HG03175 (cell line): ENCODE measurements at regions not wholly inside any gene's neighbourhood (a gene's known extent, or its start where the extent isn't known, plus 50 kb on each side); places are given as distances from the start of the nearest gene placed in this dataset.

Experiments used
- ATAC-seq: cut with Tn5 transposase; IDR thresholded peaks from one replicate; pipeline ENCODE4 v1.9.1; 2021; ENCODE audit warnings: mild to moderate bottlenecking, moderate library complexity; ENCODE audit not compliant: unreplicated experiment

DNA sequence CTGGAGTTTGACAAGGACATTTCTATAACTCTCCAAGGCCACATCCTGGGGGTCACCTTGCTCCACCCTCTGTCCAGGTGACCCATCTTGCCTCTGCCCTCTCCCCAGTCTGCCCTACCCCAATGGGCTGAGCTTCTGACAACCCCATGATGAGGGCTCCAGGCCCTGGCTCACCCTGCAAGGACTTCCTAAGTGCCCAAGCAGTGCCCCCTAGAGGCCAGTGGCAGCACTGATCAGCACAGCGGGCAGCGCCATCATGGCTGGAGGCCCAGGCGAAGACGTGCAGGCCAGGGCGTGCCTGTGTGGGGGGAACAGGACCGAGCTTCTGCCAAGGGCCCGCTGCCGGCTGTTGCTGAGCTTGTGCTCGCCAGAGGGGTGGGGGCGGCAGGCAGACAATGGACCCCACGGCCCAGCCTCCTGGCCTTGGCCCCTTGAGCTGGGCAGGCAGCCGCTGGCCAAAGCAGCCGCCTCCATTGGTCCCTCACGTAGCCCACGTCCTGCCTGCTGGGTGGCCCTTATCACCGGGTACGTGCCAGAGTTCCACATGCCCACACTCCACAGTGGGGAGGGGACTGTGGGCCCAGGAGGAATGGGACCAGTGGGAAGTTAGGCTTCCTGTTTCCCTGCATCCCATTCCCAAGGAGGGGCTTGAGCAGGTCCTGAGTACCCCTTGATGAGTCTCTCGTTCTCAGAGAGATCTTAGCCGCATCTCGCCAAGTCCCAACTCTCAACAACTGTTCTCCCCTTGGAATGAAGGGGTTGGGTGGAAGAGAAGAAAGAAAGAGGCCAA, 64.3 kb downstream of the MRPL14 start:
- no peak for ATAC-seq

DNA sequence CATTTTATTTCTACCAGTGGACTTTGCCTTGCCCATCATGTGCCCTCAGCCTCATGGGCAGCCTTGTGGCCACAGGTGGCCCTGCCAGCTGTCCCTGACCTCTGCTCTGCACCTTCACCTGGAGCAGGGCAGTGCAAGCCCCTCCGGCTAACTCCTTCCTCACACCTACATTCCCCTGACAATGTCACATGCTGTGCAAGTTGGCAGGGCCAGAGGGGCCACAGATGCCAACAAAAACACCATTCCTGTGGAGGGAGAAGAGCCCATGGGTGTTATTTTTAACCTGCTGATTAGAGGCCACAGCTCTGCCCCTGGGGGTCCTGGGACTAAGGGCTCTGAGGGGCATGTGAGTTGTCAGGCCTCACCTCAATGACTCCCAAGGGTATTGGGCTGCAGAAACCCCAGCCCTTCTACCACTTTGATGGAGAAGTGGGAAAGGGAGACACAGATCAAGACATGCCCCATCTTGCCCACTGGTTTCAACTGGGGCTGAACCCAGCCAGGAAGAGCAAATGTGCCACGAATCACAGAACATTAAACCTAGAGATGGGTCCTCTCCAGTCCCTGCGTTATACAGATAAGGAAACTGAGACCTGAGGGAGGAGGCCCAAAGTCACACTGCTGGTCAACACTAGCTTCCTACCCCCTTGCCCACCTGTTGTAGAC, 65.0 kb downstream of the MRPL14 start:
- ATAC-seq: no peak

DNA sequence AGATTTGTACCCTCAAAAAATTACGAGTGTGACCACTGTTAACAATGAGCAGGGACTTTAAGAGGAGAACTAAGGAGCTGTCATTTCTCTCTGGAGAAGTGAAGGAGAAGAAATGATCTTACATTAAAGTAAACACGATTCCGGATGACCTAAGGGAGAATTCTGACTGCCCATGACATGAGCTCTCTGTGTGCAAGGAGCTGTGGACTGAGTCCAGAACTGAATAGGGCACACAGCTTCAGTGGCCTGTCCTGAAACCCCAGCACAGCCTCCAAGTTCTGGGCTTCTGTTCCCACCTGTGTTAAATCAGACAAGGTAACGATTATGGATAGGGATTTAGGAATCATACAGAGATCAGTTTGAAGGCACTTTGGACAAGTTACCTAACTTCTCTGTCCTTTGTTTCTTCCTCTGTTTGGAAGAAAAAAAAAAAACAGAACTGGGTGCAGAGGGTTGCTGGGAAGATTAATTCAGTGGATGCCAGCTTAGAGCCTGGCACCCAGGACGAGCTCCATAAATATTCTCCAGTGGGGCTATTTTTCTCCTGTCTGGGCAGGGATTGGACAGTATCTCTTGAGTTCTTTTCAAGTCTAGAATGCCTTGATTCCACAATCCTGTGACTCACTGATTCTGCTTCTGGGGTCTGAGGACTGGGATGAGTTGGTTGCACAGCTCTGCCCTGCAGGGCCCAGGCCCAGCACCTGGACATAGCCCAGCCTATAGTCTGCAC, 65.7 kb downstream of the MRPL14 start:
- ATAC-seq: no peak

DNA sequence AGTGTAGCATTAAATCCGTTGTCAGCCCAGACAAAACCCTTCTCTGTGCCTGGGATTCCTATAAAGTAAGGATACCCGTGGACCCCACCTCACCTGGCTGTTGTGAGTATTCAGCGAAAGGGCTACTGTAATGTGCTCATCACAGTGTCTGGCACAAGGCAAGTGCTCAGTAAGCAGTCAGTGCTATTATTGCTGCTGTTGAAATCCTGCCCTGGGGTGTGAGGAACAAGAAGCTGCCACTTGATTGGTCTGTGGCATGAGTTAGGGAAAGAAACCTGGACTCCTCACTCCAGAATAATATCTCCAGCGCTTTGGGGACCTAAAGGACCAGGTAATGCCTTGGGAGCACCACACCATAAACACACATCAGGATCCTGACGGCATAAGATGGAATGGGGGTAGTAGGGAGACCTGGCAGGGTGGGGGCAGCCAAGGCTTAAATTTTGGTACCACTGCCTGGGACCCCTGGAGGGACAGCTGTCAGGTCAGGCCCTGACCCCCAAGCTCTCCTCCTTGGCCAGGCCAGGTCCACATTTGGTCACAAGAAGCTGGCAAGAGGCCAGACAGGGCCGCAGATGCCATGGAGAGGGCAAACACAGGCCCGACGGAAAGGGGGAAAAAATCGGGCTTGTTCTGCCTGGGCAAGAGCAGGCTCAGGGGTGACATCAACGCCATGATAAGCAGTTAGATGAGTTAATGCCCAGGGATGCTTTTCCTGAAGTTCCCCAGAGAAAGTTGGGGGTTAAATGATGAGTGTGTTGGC, 66.5 kb downstream of the MRPL14 start:
- ATAC-seq: no peak

DNA sequence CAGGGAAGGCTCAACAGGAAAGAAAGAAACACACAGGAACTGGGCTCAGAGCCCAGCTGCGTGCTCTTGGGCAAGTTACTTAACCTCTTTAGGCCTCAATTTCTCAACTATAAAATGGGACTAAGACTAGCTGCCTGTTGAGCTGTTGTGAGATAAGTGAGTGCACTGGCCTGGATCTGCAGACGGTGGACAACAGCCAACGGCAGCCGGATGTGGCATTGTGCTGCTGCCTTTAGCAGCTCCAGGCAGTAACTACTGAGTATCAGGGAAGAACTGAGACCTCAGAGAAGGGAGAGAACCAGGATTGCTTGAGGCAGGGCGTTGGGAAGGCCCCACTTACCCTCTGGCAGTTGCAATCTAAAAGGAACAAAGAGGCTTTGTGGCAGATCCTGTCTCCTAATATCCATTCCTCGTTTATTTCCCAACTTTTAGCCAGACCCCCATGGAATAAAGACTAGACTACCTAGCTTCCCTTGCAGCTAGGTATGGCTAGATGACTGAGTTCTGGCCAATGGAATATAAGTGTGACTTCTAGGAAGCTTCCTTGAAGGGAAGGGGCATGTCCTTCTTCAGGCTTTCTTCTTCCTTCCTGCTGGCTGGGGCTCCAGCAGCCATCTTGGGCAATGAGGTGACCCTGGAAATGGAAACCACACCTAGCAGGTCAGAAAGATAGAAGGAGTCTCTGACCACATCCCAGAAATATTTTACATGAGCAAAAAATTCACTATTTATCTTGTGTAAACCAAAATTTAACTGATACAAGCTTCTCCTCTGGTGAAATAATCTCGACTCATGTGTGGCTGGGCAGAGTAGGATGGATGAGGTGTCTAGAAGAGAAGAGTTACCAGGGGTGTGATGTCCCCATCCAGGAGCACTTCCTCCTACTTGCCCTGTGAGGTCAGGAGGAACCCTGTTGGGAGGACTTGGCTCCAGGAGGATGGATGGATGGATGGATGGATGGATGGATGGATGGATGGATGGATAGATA, 67.6 kb downstream of the MRPL14 start:
- no peak for ATAC-seq

DNA sequence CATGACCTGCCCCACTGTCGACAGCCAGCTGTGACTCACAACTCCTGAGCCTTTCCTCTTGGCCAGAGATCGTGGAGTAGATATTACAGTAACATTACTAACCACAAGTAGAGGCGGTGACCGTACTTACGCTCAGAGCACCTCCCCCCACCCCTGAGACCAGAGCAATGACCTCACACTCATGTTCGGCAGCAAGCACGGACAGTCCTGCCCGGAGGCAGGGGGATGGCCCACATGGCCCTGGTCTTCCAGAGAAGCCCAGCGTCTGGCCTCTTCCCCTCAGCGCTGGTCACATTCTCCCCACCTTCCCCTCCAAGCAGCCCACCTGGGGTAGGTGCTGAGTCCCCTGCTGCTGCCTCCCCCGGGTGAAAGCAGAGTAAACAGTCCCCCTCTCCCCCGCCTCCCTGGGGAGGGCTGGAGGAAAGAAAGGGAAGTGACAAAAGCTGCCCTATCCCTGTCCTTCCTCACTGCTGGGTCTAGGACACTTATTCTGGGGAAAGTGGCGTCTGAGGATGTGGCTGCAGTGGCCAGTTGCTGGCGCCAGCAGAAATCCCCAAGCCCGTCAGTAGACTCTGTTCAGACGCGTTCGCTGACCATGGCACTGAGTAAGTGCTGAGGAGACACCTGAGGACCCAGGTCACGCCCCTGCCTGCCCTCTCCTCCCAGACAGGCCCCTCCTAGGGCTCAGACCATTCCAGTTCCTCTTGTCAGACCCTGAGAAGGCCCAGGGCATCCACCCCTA, 68.5 kb downstream of the MRPL14 start:
- no peak for ATAC-seq

DNA sequence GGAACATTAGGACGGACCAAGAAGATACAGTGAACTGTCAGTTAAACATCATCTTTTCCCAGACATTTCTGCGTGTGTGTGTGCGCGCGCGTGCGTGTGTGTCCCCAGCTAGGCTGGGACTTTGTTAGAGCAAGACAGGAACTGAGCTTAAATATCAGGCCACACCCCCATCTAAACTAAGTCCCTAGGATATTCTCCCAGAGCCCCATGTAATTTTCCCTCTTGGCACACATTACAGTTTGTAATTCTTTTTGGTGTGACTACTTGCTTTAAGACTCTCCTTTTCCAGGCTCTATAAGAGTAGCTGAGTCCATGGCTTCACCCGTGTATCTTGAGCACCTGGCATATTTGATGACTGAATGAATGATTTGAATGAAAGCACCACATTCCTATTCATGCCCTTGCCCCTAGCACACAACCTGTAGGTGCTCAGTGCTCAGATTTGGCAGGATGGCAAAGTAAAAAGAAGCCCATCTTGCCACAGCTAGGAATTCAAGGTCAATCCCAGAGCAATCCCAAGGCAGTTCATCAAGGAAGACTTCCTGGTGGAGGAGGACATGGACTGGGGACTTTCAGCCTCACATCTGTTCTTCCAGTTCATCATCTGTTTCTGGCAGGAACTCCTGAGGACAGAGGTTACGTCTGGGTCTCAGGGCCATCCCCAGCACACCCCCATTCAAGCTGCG, 69.2 kb downstream of the MRPL14 start:
- ATAC-seq: no peak

DNA sequence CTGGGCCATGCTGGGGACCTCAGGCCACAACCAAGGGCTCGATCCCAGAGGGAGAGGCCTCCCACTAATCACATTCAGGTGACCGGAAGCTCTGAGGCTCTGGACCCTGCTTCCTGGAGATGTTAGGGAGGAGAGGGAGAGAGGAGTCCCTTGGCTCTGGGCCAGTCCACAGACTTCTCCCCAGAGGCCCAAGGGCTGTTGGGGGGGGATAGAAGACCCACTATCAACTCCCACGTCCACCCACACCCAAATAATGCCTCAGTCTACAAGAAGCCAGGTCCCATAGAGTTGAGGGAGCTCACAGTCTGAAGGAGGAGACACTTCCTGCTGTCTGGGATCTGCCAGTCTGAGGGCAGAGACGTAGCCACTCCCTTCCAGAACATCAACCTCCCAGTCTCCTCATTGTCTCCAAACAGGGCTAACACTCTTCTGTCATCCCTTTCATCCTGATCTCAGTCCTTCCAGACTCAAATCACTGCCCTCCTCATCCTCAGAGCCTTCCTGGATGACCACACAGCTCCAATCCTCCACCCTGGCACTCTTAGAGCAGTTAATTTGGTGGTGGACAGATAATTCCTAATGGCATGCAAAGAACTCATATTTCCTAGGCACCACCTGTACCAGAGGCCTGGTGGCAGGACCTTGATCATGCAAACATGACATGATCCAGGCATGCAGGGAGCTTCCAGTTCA, 69.9 kb downstream of the MRPL14 start:
- no peak for ATAC-seq

DNA sequence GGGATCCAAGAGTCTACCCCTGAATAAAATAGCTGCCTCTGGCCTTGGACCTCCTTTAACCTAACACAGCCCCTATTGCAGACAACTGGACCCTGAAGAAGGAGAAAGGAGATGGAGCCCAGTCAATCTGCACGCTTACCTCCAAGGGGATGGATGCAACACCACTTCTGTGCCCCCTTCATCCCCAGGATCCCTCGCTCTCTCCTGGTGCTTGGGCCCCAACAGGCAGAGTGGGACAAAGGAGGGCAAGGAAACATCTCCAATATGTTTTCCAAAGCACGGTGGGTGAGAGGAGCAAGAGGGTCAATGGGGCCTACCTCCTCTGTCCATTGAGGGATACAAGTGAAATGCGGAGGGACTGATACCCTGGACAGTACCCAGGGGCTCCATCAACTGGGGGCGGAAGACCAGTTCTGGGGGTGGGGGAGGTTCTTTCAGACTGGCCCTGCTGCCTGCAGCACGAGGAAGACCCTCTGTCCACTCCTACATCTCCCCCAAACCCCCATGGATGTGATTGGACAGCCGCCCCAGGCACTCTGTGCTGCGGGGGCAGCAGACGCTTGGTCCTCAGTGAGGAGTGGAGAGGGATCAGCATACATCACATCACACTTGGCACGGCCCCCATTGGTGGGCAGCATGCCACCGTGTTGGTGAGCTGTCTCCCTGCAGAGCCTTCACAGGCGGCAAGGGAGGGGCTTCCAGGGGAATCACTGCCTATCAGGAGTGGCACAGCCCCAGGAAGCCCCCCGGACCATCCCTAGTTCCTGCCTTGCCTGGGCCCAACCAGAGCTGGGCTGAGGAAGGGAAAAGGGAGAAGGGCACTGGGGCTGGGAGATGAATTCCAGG, 70.6 kb downstream of the MRPL14 start:
- no peak for ATAC-seq

DNA sequence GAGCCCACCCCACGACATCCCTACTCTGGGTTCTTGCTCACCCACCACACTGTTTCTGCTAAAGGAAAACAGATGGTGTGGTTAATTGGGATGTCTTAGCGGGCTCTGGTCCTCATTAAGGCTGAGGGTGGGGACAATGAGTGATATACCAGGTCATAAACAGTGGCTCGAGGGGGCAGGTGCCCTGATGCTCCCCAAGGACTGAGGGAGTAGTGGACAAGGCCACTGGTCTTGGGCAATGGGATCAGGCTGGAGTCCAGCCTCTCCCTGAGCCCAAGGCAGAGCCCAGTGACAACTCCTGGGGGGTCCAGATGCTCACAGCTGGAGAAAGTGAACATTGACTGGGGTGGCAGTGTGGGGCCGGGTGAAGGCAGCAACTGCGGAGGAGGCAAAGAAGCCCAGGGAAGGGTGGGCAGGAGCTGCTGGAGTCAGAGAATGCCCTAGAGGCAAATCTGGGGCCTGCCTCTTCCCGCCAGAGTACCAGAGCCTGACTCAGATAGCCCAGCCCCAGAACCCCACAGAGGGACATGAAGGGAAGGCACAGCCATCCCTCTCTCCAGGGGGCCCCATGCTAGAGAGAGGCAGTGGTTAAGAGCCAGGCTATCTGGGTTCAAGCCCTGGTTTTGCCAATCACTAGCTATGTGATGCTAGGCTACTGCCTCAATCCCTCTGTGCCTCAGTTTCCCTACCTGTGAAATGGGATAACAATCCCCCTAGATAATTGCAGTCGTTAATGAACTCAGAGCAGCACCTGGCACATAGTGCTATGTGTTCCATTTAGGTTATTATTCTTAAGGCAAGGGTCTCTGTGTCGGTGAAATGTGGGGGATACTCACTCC, 72.3 kb downstream of the MRPL14 start:
- no peak for ATAC-seq

DNA sequence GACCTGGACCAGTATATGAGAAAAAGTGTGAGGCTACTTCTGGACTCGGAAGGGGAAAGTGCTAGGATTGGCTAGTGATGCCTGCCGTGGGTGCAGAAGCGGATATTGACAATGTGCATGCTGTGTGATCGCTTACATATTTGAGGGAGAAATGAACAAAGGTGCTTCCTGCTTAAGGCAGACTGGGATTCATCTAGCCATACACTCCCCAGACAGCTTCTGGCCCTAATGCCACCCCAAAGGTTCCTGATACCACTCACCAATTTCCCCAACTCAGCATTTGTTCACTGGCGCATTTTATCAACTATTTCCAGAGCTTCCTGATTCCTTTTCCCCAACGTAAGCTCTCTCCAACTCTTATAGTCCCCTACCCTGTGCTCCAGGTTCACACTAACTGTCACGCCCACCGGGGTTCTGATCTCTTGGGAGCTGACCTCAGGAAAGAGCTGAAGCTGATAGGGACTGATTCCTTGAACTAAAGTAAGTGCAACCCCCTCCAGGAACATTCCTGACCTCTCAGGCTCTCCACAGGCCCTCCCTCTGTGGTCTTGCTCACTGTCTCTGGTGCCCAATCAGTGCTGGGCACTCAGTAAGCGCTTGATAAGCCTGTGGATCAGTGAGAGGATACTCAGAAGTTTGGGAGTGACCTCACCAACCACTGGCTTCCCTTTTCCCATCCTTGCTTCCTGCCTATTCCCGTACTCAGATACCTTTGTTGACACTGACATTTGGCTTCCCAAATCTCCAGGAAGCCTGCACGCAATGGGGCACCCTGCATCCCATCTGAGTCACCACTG, 73.3 kb downstream of the MRPL14 start:
- ATAC-seq: no peak

DNA sequence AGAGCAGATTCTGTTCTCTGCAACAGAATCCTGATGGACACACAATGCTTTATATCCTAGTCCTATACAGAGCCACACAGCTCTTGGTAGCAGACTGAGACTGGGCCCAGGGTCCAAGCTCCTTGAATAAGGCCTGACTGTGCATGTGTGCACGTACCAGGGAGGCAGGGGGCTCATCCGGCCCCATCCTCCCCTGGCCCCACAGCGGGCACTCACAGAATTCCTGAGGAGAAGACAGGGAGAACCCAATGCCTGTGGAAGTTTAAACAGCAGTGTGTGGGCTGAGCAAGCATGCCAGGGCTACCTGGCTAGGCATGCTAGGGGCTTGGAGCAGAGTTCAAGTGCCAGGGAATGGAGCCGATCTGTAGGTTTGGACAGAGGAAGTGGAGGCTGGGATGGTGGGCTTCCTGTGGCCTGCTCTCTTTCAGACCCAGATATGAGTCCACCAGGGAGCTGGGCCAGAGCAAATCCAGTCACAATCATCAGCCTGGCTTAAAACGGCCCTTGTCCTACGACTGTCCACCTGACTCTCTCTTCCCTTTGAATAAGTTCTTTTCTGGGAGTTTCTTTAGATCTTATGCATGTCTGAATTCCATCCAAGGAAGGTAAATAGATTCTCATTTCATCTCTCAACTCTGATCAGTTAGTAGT, 74.0 kb downstream of the MRPL14 start:
- ATAC-seq: no peak

DNA sequence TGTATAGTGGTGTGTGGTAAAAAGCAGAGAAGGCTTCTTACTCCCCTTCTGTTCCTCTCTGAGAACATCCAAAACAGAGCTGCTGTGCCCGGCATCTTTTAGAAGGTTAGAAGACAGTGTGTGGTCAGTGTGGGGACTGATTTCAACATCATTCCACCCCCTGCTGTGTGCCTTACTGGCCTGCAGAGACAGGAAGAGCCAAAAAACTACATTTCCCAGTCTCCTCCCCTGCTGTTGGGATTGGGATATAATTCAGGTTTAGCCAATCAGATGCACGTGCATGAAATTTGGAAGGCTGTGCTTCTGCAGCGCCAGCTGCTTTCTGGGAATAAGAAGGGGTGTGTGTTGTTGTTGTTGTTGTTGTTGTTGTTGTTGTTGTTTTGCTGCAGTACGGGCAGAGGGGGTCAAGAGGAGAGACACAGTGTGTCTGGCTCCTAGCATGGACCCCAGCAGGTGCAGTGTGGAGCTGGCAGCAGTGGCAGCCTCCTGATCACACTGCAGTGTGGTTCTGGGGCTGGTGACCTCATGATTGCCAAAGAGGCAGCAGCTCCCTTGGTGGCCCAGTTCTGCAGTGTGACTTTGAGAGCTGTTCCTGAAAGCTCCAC, 74.7 kb downstream of the MRPL14 start:
- ATAC-seq: no peak

DNA sequence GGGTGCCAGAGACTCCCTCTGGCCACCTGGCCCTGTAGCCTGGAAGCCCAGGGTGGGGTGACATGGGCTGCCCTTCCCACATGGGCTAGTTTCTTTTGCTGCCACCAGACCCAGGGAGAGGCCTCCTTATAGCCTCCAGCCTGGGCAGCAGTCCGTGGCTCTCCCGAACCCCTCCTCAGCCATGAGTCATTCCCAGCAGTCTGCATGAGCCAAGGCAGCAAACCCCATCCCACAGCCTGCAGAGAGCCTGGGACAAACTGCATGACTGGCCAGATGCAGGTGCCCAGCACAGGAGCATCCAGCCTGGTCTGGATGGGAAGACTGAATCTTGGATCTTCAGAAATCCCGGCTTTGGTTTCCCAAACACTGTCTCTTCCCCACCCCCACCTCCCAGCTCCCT, 75.7 kb downstream of the MRPL14 start:
- ATAC-seq: no peak
